ENCODE measurements at regions not wholly inside any gene's neighbourhood (a gene's known extent, or its start where the extent isn't known, plus 50 kb on each side); places are given as distances from the start of the nearest gene placed in this dataset.
"Not testable (repeated sequence)": the region's sequence is repeated elsewhere in the genome, so short reads cannot be mapped to it uniquely, and the experiment has no call there.

DNA sequence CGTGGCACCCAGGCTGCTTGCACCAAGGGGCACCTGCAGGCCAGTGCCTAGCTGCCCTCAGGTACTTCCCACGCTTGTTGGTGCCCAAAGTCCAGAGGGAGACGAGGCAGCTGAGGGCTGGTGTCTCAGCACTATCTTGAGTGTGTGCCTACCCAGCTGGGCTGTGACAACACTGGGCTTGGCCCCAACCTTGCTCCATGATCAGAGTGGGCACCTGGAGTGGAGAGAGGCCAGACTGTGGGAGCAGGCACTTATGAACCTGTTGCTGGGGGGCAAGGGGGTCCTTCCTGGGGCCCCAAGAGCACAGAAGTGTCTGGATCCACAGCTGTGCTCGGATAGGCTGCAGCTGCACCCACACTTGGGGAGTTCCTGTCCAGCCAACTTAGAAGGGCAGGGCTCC lies 314.7 kb downstream of the KCNJ2 start:
- peak; percentile 47 for DNase-seq (ENCODE audit: low spot score)
- intact Hi-C loops (cut with DNase I): loop anchor here in 1 of 2 donors (10.0 kb wide), 1 partner anchor 1459 kb away; no protein-coding TSS in a partner anchor

DNA sequence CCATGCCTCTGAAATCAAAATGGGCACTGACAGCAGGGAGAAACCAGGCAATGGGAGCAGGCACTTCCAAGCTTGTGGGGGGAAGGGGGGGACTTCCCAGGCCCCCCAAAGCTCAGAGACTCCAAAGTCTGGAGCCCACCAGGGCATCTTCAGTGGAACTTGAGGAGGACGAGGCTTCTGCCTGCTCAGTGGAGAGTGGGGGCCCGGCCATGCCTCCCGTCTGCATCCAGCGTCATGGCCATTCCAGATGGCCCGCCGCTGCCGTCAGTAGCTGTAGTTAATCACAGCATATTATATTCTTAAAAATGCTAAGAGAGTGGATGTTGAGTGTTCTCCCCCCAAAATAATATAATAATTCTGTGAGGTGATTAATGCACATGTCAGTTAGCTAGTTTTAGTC lies 315.2 kb downstream of the KCNJ2 start:
- intact Hi-C loops (cut with DNase I): loop anchor here in 1 of 2 donors (10.0 kb wide), 1 partner anchor 1460 kb away; no protein-coding TSS in a partner anchor
- DNase-seq (ENCODE audit: low spot score): no peak

DNA sequence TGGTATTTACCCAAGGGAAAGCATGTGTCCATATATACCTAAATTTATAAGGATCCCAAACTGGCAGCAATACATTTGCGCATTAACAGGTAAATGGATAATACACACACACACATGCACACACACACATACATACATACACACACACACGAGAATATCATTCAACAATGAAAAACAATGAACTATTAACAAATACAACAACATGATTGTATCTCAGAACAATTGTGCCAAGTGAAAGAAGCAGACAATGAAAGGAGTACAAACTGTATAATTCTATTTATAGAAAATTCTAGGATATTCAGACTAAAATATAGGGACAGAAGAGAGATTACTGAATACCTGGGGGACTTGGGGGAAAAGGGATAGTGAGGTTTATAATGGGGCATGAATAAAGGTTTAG lies 323.0 kb downstream of the KCNJ2 start:
- no peak for DNase-seq (ENCODE audit: low spot score)
- intact Hi-C loops (cut with DNase I): no loop called here

DNA sequence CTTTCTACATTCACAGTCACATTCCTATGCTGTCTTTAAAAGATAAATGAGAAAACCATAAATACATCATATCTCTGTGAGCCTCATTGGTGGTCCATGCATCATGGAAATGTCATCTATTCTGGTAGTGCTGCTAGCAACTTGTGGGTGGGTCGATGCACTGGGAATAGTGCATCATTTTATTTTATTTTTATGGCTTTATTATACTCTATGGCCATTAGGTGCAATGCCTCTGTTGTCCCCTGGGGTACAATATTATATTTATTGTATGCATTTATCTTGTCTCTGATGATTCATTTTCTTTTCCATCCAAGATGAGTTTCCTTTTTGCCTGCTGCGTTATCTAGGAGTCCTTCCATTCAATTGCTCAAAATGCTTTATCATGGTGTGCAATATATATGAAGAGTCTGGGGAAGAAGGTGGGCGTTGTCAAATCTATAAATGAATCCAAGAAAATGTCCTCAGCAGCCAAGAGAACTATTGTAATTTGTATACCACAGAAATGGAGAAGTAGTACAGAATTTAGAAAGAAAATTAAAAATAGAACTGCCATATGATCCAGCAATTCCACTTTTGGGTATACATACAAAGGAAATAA lies 324.0 kb downstream of the KCNJ2 start:
- no peak for DNase-seq (ENCODE audit: low spot score)
- intact Hi-C loops (cut with DNase I): no loop called here

DNA sequence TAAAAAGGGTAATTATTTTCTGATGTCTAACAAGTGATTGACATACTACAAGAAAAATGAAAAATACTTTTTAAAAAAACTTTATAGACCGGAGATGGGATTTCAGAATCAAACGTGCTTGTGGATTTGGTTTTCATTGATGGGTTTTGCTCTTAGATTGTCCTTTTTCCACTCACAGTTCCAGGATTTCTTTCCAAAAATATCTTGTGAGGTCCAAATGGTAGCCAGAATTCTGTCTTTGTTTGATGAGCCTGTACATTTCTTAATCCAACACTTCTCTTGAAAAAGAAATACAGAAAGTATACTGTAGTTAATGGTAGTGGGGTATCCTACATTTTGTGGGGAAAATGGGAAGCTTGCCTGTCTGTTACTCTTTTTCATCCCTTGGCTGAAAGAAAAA lies 329.3 kb downstream of the KCNJ2 start:
- no peak for DNase-seq (ENCODE audit: low spot score)
- intact Hi-C loops (cut with DNase I): no loop called here

DNA sequence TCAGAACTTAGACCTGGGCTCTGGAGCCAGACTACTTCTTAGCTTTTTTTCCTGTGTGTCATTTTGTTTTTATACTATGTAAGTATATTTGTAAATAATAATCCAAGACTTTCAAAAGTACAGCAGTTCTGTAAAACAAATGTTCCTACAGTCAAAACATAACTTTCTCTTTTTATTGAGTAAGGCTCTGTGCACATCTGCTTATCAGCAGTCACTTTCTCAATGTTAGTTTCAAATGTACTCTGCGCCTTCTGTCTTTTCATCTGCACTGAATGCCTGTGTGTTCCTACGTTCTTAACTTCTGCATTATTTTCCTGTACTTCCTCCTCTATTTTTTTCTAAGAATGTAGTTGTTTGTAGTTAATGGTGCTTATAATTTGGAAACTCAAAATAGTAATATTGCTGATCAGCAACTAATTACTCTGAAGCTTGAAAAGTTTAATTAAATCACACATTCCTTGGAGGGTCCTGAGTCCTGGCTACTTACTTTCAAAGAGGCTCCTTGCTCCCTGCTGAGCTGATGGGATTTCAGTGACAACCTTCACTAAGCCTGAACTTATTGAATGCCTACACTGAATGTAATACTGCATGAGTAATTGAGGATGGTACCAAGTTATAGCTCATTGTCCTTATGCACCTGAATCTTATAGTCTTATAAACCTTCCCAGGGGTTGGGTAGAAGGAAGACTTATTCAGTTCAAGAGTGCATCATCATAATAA lies 329.9 kb downstream of the KCNJ2 start:
- intact Hi-C loops (cut with DNase I): no loop called here
- no peak for DNase-seq (ENCODE audit: low spot score)

DNA sequence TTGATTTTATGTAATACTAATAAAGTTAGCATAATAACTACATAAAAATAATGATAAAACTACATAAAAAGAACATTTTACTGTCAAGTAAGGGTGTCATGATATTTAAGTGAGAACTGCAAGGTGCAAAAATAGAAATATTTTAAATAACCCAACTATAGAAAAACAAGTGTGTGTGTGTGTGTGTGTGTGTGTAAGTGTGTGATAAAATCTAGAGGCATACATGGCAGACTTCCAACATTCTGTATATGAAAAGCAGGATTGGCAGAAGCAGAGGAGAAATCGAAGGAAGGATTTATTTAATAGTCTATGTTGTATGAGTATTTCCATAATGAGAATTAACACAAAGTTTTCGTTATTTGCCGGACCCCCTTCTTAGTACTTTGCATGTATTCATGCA lies 334.1 kb downstream of the KCNJ2 start:
- intact Hi-C loops (cut with DNase I): no loop called here
- DNase-seq (ENCODE audit: low spot score): no peak

DNA sequence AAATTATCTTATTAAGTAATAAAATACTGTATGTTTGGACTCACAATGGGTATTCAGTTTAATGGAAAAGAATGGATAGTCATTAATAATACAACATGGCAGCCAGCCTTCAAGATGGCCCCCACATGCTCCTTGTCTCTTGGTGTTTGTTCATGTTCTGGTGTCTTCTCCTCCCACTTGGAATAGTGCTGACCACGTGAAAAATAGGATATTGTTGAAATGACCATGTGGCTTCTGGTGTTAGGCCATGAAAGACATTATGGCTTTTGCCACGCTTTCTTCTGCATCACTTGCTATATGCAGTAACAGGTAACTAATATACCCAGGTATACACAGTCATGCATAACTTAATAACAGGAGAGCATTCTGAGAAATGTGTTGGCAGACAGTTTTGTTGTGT lies 341.0 kb downstream of the KCNJ2 start:
- DNase-seq (ENCODE audit: low spot score): no peak
- intact Hi-C loops (cut with DNase I): no loop called here

DNA sequence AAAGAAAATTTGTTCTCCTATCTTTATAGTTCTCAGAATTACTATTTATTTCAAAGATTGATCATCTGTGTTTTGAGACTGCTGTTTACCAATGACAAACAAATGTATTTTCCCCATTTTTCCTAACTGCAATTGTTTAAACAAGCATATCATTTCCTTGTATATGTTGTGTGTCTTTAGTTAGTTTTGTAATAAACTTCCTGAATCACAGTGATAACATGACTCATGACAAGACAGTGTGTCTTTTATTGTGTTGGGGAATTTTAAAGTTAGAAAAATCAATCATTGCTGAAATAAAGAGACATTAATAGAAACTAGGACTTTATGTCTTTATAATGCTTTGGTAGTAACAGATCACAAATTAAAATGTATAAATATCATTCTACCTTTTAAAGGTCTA lies 348.5 kb downstream of the KCNJ2 start:
- intact Hi-C loops (cut with DNase I): no loop called here
- no peak for DNase-seq (ENCODE audit: low spot score)

DNA sequence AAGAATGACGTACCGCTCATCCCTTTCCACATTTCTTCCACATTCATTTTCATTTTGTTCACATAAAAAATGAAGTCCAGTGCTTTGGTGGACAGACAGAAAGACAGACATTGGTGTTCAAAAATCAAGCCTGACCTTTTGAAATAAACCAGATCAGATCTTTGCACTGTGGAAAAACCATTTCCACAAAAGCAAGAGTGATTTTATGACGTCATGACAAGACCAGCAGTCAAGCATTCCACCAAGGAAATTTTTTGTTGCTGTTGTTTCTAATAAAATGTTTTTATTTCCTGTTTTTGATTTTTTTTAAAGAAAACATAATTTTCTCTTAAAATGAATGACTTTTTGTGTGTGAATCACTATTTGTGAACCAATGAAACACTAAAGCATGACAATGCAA lies 350.0 kb downstream of the KCNJ2 start:
- DNase-seq (ENCODE audit: low spot score): no peak
- intact Hi-C loops (cut with DNase I): no loop called here

DNA sequence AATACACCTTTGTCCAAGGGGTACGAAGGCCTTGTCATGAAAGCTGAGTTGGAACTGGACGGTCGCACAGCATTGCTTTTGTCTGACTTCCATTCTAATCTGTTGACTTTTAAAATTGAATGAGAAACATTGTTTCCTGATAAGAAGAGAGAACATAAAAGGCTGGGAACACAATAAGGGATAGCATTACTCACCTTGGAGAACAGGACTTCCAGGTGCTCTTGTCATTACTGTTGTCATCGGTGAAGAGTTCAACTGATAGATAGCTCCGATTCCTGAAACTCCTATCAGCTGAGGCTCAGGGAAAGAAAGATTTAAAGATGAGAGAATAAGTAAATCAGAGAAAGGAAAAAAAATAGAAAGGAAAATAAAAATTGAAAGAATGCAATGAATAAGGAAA lies 351.1 kb downstream of the KCNJ2 start:
- DNase-seq (ENCODE audit: low spot score): no peak
- intact Hi-C loops (cut with DNase I): no loop called here

DNA sequence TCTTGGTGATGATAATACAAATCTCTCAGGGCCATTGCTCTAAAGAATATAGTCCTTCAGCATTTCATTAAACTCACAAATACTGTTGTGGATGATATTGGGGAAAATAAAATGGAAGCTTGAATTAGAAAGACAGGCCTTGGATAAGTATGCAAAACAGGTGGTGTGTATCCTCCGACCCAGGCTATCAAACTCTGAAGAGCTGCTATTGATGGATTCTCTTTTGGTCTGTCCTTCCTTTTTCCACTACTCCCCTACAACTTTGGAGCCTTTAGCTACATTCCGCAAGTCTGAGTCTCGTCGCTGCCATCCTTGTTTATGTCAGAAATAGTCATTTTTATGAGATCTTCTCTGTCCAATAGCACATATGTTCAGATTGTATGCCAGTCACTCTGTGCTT lies 351.6 kb downstream of the KCNJ2 start:
- no peak for DNase-seq (ENCODE audit: low spot score)
- intact Hi-C loops (cut with DNase I): no loop called here

DNA sequence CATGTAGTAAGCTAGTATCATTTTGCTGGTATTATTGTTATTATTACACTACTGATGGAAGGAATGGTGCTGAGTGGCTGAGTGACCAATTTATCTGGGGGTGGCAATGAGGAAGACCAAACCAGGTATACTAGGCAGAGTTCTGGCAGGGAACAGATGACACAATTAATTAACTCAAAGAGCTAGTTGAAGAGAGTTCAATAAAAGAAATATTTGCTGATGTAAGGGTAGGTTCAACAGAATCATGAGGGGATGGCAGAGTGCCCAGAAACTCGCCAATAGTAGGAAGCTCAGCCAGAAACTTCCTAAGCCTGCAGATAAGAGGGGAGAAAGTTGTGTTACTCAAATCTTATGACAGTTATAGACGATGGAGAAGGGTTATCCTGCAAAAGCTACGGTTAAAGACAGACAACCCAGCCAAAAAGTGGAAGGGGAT lies 352.5 kb downstream of the KCNJ2 start:
- intact Hi-C loops (cut with DNase I): no loop called here
- no peak for DNase-seq (ENCODE audit: low spot score)

DNA sequence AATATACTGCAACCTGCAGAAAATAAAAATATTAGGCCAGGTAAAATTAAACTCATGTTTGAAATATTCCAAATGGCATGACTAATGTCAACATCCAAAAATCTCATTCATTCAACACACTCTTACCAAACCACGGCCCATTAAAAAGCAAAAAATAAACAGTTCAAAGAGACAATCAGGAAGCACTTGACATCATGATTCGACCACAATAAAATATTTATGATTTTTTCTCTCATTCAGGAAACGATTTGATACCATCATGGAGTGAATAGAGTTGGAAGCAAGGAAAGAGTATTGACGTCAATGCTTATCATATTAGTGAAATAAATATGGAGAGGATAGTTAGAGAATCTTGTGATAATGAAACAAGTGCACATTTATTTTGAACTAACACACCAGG lies 354.1 kb downstream of the KCNJ2 start:
- intact Hi-C loops (cut with DNase I): no loop called here
- no peak for DNase-seq (ENCODE audit: low spot score)

DNA sequence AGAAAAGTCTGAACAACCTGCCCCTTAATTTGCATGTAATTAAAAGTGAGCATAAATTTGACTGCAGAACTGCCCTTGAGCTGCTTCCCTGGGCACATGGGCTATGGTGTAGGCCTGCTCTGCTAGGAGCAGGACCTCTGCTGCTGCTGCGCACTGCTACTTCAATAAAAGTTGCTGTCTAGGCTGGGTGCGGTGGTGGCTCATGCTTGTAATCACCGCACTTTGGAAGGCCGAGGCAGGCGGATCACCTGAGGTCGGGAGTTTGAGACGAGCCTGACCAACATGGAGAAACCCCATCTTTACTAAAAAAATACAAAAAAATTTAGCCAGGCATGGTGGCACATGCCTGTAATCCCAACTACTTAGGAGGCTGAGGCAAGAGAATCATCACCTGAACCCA lies 355.7 kb downstream of the KCNJ2 start:
- intact Hi-C loops (cut with DNase I): not testable (repeated sequence)

DNA sequence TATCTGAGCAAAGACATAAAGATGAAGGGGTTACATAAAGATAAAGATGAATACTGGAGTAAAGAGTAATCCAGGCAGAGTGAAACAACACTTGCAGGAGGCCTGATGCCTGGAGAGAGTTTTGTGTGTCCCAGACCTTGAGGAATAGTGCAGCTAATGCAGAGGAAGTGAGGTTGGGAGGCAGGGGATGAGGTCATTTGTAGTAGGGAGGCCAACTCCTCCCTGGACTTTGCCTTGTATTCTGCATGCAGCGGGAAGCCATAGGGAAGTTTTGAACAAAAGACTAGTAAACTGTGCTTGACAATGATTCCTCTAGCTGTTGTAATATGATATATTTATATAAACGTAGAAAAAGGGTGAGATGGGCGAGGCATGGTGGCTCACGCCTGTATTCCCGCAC lies 356.6 kb downstream of the KCNJ2 start:
- DNase-seq (ENCODE audit: low spot score): no peak
- intact Hi-C loops (cut with DNase I): no loop called here

More for the DNA sequence above, 355.7 kb downstream of the KCNJ2 start:
- DNase-seq (ENCODE audit: low spot score): not testable (repeated sequence)

DNA sequence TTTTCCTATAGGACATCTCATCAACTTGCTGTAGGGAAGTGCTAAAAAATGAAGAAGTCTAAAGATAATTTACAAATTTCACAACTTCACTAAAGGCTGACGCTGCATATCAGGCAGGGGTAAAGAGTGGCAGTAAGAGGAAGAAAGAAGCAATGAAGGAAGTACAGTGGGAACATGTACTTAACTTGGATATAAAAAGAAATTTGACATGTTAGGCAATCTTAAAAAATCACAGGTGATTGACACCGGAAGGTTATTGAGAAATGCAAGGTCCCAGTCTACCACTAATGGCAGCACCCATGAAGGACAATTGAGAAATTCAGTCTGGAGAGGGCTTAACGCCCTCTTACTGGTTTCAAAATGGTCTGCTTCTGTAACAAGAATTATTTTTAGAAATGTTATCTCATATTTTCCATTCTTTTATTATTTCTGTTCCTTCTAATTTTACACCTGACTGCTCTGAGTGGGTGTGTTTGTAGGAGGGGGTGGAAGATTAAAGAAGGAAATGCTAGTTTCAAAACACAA lies 358.1 kb downstream of the KCNJ2 start:
- no peak for DNase-seq (ENCODE audit: low spot score)
- intact Hi-C loops (cut with DNase I): no loop called here

DNA sequence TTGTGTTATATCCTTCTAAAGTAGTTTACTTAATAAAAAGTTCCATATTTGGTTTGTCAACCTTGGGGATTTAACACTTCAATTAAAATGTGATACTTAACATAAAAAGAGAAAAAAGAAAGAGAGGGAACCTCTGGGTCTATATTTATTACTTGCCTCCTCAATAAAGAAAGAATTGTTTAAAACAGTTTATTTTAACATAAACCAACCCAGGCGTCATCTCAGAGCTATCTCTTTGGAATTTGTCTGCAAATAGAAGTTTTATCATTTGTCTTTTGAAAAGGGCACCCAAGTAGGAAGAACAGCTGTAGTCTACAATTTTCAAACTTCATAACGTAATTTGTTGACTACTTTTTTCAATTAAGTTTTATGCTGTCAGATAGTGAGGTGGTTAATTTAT lies 364.1 kb downstream of the KCNJ2 start:
- no peak for DNase-seq (ENCODE audit: low spot score)
- intact Hi-C loops (cut with DNase I): no loop called here

DNA sequence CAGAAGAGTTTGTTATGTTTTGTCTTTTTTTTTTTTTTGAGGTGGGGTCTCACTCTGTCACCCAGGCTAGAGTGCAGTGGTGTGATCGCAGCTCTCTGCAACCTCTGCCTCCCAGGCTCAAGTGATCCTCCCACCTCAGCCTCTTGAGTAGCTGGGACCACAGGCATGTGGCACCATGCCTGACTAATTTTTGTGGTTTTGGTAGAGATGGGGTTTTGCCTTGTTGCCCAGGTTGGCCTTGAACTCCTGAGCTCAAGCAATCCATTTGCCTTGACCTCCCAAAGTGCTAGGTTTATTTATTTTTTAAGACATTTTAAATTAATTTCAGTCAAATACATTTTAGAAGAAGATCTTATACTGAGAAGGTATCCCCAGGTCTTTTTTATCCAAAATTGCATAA lies 366.7 kb downstream of the KCNJ2 start:
- no peak for DNase-seq (ENCODE audit: low spot score)
- intact Hi-C loops (cut with DNase I): no loop called here

DNA sequence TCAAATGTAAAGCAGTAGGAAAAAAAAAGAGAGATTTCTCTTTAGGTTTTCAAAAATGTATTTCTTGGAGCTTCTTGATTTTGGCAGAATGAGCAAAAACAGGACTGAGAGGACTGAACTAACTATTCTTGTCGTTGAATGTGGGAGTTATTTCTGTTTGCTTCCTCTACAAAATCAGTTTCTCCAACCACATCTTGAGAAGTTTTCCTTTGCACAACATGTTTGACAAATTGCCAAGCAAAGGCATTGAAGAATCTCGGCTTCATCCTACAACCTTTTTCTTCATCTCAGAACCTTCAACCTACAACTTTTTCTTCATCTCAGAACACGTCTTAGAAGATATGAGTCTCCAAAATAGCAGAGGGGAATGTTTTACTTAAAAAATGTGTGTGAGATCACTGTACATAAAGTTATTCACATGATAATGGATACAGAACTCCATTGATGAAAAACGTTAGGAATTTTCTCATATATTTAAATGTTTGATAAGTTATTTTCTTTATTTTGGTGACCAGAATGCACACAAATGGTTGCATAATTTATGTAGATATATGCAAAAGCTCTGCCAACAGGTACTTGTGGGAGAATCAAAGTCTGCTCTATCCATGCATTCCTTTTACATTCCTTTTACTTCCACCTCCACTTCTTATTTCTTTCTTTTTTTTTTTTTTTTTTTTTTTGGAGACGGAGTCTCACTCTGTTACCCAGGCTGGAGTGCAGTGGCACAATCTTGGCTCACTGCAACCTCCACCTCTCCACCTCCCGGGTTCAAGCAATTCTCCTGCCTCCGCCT lies 370.0 kb downstream of the KCNJ2 start:
- intact Hi-C loops (cut with DNase I): no loop called here
- DNase-seq (ENCODE audit: low spot score): no peak

All from posterior vena cava (tissue), 2 donors.